Pulmonary artery endothelial cell (primary cell): ENCODE measurements at regions not wholly inside any gene's neighbourhood (a gene's known extent, or its start where the extent isn't known, plus 50 kb on each side); places are given as distances from the start of the nearest gene placed in this dataset.
"Not testable (repeated sequence)": the region's sequence is repeated elsewhere in the genome, so short reads cannot be mapped to it uniquely, and the experiment has no call there.

ENCODE experiments used
- DNase-seq: peaks from one replicate; pipeline ENCODE4 v3.0.0-alpha.2; 2011; ENCODE audit warnings: low read depth, low spot score

- DNase-seq: no peak
Measured at GRCh38 chr5:62093411-62093810, 212.6 kb upstream of the KIF2A start.

GRCh38 chr5:62093976-62094375 lies 212.0 kb upstream of the KIF2A start:
- DNase-seq: no peak

- no peak for DNase-seq
Measured at GRCh38 chr5:62097361-62097760, 208.6 kb upstream of the KIF2A start.

DNA sequence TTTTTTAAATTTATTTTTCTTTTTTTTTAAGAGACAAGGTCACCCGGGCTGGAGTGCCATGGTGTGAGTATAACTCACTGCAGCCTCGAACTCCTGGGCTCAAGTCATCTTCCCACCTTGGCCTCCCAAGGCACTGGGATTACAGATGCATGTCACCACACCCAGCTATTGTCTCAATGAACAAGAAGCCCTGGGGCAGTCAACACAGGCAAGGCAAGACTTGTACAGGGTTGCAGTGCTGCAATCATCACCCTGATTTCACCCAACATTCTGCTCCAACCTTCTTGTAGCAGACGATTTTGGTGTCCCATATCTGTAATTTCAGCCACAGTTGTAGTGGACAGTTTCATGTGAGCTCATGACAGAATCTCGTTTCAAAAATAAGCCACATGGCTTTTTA lies 205.8 kb upstream of the KIF2A start:
- DNase-seq: no peak

DNA sequence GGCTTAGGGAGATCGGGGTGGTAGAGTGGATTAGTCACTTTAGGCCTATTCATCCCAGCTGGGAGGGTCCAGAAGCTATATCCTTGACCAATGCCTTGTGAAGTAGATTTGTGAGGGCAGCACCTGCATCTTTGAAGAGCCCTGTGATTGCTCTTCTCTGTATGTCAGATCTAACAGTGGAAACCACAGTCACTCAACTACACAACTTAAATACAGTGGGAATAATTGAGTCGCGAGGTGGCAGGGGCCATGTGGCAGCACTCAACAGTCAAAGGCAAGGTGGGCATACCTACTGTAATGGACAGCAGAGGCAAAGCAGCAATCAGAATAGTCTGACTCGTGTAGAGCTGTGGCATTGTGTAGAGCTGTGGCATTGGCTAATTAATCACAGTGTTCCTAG lies 202.1 kb upstream of the KIF2A start:
- not testable (repeated sequence) for DNase-seq

DNA sequence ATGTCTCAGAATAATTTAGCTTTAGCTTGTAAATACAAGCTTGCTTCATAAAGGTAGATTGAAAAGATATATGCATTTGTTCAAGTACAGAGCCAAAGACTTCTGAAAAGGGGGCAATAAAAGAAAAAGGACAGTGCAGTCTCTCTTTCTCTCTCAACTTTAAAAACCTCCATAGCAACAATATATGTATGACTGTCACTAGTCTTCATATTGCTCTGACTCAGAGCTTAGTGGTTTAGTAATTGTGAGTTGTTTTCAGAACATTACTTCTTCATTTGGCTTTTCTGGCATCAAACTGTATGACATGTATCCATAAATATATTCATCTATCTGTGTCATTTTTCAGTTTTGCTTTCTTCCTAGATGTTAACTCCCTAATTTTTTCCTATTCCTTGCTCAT lies 194.6 kb upstream of the KIF2A start:
- no peak for DNase-seq

GRCh38 chr5:62112689-62113228 lies 193.2 kb upstream of the KIF2A start:
- DNase-seq: no peak

- DNase-seq: no peak
Measured at GRCh38 chr5:62115014-62115413, 191.0 kb upstream of the KIF2A start.

GRCh38 chr5:62124266-62124665 lies 181.7 kb upstream of the KIF2A start:
- DNase-seq: no peak

GRCh38 chr5:62126090-62126489 lies 179.9 kb upstream of the KIF2A start:
- DNase-seq: no peak

DNA sequence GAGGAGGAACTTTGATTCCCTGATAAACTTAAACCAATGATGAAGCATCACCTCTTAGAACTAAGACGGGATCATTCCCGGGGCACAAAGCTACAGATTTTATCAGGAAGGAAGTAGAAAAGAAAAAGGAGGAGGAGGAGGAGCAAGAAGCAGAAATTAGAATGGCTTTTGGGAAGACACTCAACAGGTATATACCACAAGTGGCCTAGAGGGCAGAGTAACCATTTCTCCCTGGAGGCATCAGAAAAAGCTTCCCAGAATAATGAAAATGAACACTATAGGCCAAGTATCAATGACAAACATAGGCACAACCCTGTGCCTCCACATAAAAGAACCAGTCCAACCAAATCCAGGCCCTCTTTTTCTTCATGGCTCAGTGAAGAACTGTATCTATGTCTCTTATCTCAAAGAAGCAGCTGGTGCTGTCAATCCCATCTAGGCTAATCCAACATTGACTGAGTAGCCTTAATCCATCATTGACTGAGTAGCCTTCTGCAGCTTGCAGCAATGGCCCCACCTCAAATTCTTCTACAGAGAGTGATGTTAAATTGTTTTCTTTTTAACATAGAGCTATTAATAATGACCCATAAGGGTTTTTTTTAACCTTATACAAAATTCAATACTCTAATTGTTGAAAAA lies 178.8 kb upstream of the KIF2A start:
- DNase-seq: no peak

GRCh38 chr5:62130107-62130506 lies 175.9 kb upstream of the KIF2A start:
- no peak for DNase-seq

- DNase-seq: no peak
Measured at GRCh38 chr5:62132276-62132675, 173.7 kb upstream of the KIF2A start.

DNA sequence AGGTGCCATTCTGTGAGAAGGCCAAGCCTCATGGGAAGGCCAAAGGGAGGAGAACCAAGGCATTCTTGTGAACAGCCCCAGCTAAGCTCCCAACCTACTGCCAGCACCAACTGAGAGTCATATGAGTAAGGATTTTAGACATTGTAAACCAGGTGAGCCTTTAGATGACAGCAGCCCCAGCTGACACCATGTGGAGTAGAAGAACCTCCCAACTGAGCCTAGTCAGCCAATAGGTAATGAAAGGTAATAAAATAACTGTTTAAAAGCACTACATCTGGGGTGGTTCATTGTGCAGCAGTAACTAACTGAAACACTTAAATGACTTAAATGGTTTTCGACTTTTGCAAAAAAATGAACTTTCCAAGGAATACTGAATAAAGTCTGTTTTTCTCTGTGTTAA lies 172.6 kb upstream of the KIF2A start:
- no peak for DNase-seq

GRCh38 chr5:62134811-62135210 lies 171.2 kb upstream of the KIF2A start:
- DNase-seq: no peak

DNA sequence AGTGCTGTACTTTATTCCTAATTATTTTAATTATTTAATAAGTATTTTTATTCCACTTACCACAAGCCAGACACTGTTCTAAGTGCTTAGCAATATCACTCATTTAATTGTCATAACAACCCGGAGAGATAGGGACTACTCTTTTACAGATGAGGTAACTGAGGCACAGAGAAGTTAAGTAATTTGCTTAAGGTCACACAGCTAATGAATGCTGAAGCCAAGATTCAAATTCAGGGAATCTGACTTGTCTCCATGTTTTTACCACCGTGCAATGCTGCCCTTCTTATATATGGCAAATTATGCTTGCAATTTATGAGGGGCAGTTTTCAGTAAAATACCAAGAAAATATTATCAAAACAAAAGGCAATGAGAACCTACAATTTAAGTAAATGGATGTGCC lies 168.4 kb upstream of the KIF2A start:
- no peak for DNase-seq

GRCh38 chr5:62138607-62139006 lies 167.4 kb upstream of the KIF2A start:
- DNase-seq: no peak

DNA sequence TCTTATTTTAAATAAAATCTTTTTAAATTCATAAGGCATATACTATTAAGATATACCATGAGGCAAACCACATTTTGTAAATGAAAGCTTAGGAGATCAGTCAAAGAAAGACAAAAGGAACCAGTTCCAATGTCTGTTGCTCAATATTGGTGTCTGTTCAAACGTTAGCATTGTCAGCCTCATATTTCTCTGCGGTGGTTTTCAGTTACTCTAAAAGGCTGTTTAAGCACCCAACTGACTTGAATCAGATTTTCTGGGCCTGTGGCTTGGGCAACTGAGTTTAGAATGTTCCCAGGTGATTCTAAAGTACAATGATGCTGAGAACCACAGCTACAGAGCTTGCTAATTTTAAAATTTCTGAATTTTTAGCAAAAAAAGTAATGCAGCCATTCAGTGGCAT lies 166.3 kb upstream of the KIF2A start:
- DNase-seq: no peak

GRCh38 chr5:62142351-62142750 lies 163.7 kb upstream of the KIF2A start:
- DNase-seq: no peak

- no peak for DNase-seq
Measured at GRCh38 chr5:62143268-62144229, 162.5 kb upstream of the KIF2A start.

DNA sequence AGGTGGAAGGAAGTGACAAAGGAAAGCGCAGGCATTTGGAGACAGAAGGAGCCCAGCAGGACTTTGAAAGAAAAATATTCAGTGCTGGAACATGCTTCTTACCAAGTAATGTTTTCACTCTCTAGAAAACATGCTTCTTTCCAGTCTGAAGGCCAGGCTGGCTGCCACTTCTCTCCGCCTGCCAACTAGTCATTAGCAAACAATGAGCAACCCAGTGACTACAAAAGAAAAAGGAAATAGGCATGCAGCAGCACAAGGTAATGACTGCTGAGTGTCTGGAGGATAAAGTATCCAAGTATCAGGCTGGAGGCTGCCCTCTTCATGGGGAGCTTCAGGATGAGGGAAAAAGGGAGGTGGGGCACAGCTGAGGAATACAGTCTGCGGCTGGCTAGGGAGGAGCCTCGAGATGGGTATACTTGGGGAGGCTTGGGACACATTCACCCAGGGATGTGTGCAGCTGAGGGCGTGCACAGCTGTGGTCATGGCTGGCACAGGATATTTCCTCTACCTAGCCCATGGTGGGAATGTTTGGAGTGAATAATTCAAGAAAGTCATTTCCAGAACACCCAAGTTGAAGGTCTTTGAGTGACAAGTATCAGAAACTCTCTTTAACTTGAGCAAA lies 161.5 kb upstream of the KIF2A start:
- DNase-seq: no peak

DNA sequence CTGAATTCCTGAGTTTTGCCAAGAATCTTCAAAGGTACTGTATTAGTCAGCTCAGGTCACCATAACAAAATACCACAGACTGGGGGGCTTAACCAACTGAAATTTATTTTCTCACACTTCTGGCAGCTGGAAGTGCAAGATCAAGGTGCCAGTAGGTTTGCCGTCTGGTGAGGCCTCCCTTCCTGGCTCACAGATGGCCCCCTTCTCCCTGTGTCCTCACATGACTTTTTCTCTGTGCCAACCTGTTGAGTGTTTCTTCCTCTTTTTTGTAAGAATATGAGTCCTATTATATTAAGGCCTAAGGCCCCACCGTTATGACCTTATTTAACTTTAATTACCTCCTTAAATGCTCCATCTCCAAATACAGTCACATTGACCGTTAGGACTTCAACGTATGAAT lies 156.1 kb upstream of the KIF2A start:
- DNase-seq: no peak
